GM19351 (cell line): ENCODE measurements at regions not wholly inside any gene's neighbourhood (a gene's known extent, or its start where the extent isn't known, plus 50 kb on each side); places are given as distances from the start of the nearest gene placed in this dataset.
A peak's percentile ranks its signal among the peaks of the same experiment; 100 is the strongest.
"Not testable (repeated sequence)": the region's sequence is repeated elsewhere in the genome, so short reads cannot be mapped to it uniquely, and the experiment has no call there.

Experiments
- ATAC-seq: cut with Tn5 transposase; IDR thresholded peaks from one replicate; pipeline ENCODE4 v1.9.1; 2021; ENCODE audit warnings: mild to moderate bottlenecking, moderate library complexity; ENCODE audit not compliant: unreplicated experiment

DNA sequence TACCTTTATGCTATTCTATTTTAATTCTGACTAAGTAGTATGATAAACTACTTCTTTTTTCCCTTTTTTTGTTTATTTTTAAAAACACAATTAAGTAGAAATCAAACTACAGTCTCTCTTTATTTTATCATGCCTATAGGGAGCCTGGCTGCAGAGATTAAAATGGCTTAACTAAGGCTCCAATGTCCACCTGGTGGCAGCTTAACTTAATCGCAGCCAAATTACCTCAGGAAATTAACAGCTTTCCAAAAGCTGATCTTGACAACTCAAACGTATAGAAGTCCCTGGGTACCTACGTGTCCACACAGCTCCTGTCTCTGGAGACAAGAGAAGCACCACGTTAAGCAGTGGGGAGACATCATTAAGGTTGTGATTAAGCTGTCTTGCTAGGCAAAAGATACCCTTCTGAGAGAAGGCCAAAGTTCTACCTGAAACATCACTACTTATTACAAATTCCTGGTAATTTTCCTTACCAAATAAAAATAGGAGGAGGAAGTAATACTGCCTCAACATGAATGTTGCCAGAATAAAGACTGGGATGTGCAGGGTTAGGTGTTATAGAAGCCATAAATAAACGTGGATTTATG lies 63.2 kb upstream of the SNX19 start:
- ATAC-seq: peak; percentile 56

- ATAC-seq: no peak
Measured at GRCh38 chr11:130980071-130980862, 64.0 kb upstream of the SNX19 start.

GRCh38 chr11:130984241-130984640 lies 68.0 kb upstream of the SNX19 start:
- not testable (repeated sequence) for ATAC-seq

- ATAC-seq: no peak
Measured at GRCh38 chr11:130992788-130993187, 76.5 kb upstream of the SNX19 start.

DNA sequence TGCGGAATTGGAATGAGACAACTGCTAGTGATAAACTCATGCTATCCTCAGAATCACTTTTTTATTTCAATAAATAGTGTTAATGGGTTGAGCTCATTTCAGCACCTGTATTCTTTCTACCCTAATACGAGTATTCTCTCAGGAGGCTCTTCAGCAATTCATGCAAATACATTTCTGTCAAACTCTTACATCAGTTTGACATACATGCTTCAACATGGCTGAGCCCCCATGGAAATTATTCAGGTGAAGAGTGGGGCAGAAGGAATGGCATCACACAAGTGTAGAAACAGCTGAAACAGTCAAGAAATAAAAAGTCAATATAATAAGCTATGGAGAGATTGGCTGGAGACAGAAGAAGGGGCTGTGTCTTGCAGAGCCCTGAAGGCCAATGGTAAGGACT lies 77.8 kb upstream of the SNX19 start:
- ATAC-seq: no peak

GRCh38 chr11:130995266-130995665 lies 79.0 kb upstream of the SNX19 start:
- no peak for ATAC-seq

GRCh38 chr11:130997278-130997677 lies 81.0 kb upstream of the SNX19 start:
- no peak for ATAC-seq

GRCh38 chr11:130999086-130999485 lies 82.8 kb upstream of the SNX19 start:
- ATAC-seq: no peak

- ATAC-seq: no peak
Measured at GRCh38 chr11:130999992-131000770, 83.9 kb upstream of the SNX19 start.

- ATAC-seq: no peak
Measured at GRCh38 chr11:131002145-131002544, 85.9 kb upstream of the SNX19 start.

- ATAC-seq: no peak
Measured at GRCh38 chr11:131005829-131006228, 89.5 kb upstream of the SNX19 start.

DNA sequence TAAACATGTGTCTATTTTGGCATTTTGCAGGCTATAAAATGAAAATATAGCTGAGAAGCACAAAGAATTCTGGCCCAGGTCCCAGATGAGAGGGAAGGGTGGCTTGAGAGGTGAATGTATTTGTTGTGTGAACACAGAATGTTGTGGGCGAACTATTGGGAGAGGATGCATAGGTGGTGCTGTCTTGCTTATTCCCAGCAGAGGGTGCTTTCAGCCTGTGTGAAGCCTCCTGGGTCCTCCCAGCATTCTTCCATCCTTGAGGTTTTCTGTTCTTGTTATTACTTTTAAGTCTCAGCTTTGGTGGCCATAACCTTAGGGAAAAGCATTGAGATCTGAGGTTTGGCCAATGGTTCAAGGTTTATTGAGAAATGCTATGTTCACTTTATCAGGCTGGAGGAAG lies 108.7 kb upstream of the SNX19 start:
- ATAC-seq: peak; percentile 43

DNA sequence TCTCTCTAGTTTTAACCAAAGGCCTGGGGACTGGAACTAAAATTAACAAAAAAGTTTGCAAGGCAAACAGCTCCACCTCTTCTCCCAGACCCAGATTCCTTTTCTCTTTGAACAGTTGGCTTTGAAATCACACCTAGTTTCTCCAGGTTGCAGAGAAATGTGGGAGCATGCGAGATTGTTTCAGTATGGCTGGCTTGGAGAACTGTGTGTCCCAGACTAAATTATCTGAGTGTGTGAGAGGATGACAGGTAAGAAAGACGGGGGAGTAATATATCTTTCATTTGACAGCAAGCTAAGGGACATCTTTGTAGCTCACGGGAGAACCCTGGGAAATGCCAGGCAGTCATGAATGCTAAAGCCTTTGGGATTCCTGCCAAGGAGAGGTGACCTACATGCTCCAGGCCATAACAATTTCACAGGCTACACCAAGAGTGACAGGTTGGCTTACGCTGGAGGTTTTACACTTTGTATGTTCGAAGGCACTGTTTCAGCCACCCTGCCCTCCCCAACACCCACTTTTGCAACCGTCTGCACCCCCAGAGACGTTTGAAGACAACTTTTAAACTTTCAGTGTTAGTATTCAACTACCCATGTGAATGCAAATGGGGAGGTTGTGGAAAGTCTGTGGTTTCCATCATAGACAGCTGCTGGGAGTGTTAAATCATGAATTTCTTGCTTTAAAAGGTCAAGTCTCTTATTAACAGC lies 109.3 kb upstream of the SNX19 start:
- ATAC-seq: peak; percentile 92

- no peak for ATAC-seq
Measured at GRCh38 chr11:131027491-131027890, 111.2 kb upstream of the SNX19 start.

- ATAC-seq: no peak
Measured at GRCh38 chr11:131033151-131033651, 116.9 kb upstream of the SNX19 start.

DNA sequence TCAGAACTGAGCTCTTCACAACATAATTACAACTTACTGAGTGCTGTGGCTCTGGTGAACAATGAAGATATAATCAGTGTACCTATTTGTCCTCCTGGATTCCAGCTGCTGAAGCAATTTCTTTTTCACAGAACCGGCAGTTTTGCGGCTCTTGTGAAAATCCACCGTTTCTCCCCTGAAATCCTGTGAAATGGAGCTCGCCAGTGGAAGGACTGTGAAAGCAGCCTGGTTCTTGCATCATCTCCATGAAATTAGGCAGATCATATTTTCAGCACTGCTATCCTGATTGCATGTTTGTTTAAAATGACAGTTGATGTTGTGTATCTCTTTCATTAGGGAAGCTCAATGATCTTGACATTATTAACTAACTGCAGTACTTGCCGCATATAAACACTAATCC lies 120.2 kb upstream of the SNX19 start:
- ATAC-seq: no peak

- no peak for ATAC-seq
Measured at GRCh38 chr11:131037873-131038272, 121.6 kb upstream of the SNX19 start.

DNA sequence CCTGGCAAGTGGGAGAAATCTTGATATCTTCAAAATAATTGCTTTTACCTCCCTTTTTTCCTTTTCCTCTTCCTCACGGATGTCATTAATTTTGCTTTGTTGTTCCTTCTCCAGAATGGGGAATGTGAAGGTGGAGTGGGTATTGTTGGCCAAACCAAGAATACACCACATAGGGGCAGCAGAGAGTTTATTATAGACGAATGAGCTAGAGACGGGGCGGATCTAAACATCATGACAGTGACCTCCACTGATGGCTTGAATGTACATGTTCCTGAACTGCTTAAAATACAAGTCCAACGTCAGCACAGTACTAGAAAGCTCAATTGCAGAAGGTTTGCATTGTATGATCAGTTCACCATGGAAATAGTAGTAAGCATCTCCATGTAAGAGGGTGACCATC lies 122.3 kb upstream of the SNX19 start:
- ATAC-seq: peak; percentile 90

DNA sequence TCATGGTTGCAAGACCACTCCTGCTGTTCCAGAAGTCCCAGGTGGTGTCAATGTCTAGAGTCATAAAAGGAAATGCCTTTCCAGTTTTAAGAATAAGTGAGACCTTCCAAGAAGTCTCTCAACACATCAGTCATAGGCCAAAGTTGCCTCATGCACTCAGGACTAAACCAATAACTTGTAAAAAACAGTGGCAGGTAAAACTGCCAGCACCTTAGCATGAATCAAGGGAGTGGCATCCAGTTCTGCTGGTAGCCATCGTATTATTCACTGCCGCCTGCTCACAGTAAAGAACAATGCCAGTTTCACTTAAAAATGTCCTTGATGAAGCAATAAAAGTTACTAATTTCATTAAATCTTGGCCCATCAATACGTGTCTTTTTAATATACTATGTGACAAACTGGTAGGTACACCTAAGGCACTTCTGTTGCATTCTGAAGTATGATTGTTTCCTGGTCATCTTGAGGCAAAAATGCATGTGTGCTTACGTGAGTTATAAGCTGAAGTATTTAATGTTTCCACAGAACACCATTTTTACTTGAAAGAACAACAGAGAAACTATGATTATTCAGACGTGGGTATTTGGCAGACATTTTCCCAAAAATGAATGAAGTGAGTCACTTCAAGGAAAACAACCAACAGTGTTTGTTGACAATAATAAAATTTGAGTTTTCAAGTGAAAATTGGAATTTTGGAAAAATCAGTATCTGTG lies 125.2 kb upstream of the SNX19 start:
- no peak for ATAC-seq

DNA sequence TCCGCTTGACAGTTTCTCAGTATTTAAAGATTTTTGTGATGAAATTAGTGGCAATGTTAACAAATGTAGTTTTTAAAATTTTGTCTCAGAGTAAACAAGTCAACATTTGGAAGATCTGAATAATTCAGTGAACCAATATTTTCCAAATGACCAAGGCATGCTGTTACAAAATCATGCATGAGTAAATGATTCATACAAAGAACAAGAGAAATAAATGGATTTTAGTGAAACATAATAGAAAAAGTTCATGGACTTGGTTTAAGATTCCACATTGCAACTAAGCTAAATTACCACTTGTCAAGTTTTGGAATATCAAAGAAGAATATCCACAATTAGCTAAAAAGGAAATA lies 125.7 kb upstream of the SNX19 start:
- ATAC-seq: no peak

DNA sequence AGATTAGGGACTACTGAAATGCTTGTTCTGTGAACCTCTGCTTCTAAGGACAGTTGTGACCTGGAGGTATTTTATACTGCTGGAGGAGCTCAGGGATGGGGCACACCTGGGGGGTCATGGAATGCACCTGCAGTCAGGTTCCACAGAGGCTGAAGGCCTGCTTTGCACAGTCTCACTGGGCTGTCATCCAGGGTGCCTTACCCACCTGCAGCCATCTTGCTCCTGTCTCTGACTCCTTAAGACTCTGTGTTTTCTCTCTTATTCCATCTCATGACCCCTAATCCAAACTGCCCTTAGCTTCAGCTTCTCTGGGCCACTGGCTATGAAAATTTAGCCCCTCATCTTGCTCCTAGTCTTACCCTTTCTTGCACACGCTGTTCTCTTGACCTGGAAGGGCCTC lies 127.0 kb upstream of the SNX19 start:
- ATAC-seq: no peak
